HG03571 (cell line): ENCODE measurements at regions not wholly inside any gene's neighbourhood (a gene's known extent, or its start where the extent isn't known, plus 50 kb on each side); places are given as distances from the start of the nearest gene placed in this dataset.
"Not testable (repeated sequence)": the region's sequence is repeated elsewhere in the genome, so short reads cannot be mapped to it uniquely, and the experiment has no call there.

ENCODE experiments used
- ATAC-seq: cut with Tn5 transposase; IDR thresholded peaks from one replicate; pipeline ENCODE4 v1.9.1; 2021; ENCODE audit not compliant: unreplicated experiment

- no peak for ATAC-seq
These were observed 323.6 kb upstream of the DIPK2B start for GRCh38 chrX:45524296-45524695.

- ATAC-seq, result no peak
These were observed 317.9 kb upstream of the DIPK2B start for GRCh38 chrX:45518552-45518951.

- no peak for ATAC-seq
These were observed 316.7 kb upstream of the DIPK2B start for GRCh38 chrX:45517090-45517973.

GRCh38 chrX:45515262-45516215 is 314.9 kb upstream of the DIPK2B start:
- no peak for ATAC-seq

GRCh38 chrX:45513042-45513441 is 312.4 kb upstream of the DIPK2B start:
- ATAC-seq, result no peak

- no peak for ATAC-seq
These were observed 307.8 kb upstream of the DIPK2B start for GRCh38 chrX:45508454-45508853.

- no peak for ATAC-seq
These were observed 305.6 kb upstream of the DIPK2B start for GRCh38 chrX:45506149-45506730.

- no peak for ATAC-seq
These were observed 304.5 kb upstream of the DIPK2B start for GRCh38 chrX:45505214-45505613.

- not testable (repeated sequence) for ATAC-seq
These were observed 303.2 kb upstream of the DIPK2B start for GRCh38 chrX:45503787-45504362.

GRCh38 chrX:45502396-45502795 is 301.7 kb upstream of the DIPK2B start:
- no peak for ATAC-seq

GRCh38 chrX:45497290-45497689 is 296.6 kb upstream of the DIPK2B start:
- ATAC-seq, result no peak

- ATAC-seq, result no peak
These were observed 285.0 kb upstream of the DIPK2B start for GRCh38 chrX:45485719-45486118.

- no peak for ATAC-seq
These were observed 279.3 kb upstream of the DIPK2B start for GRCh38 chrX:45479835-45480422.

GRCh38 chrX:45479196-45479834 is 278.6 kb upstream of the DIPK2B start:
- no peak for ATAC-seq

GRCh38 chrX:45472968-45473367 is 272.3 kb upstream of the DIPK2B start:
- no peak for ATAC-seq

- ATAC-seq, result not testable (repeated sequence)
These were observed 266.9 kb upstream of the DIPK2B start for GRCh38 chrX:45467537-45467936.

GRCh38 chrX:45455732-45456131 is 255.1 kb upstream of the DIPK2B start:
- ATAC-seq, result not testable (repeated sequence)

GRCh38 chrX:45454290-45454689 is 253.6 kb upstream of the DIPK2B start:
- no peak for ATAC-seq

GRCh38 chrX:45449982-45450381 is 249.3 kb upstream of the DIPK2B start:
- no peak for ATAC-seq

- ATAC-seq, result no peak
These were observed 247.3 kb upstream of the DIPK2B start for GRCh38 chrX:45447995-45448394.
